Cerebellar cortex (tissue), 1 donor: ENCODE measurements at regions not wholly inside any gene's neighbourhood (a gene's known extent, or its start where the extent isn't known, plus 50 kb on each side); places are given as distances from the start of the nearest gene placed in this dataset.

ENCODE experiments used
- DNase-seq: peaks from one replicate; pipeline ENCODE4 v3.0.0-alpha.2; 2015; ENCODE audit warnings: low spot score

GRCh38 chr10:28811639-28812349, 134.5 kb downstream of the BAMBI start:
- DNase-seq, result no peak

GRCh38 chr10:28812384-28813372, 135.4 kb downstream of the BAMBI start:
- DNase-seq, result no peak

- DNase-seq, result no peak
These were observed 138.4 kb downstream of the BAMBI start for GRCh38 chr10:28815681-28816080.

GRCh38 chr10:28822719-28823464, 145.6 kb downstream of the BAMBI start:
- DNase-seq, result no peak

- DNase-seq, result no peak
These were observed 146.3 kb downstream of the BAMBI start for GRCh38 chr10:28823501-28824075.

- DNase-seq, result no peak
These were observed 156.0 kb downstream of the BAMBI start for GRCh38 chr10:28833313-28833712.

GRCh38 chr10:28836435-28836743, 159.1 kb downstream of the BAMBI start:
- no peak for DNase-seq

GRCh38 chr10:28837613-28838390, 160.5 kb downstream of the BAMBI start:
- DNase-seq, result no peak

GRCh38 chr10:28838908-28839307, 161.6 kb downstream of the BAMBI start:
- no peak for DNase-seq

GRCh38 chr10:28839600-28840007, 162.3 kb downstream of the BAMBI start:
- no peak for DNase-seq

- DNase-seq, result no peak
These were observed 162.9 kb downstream of the BAMBI start for GRCh38 chr10:28840202-28840601.

- no peak for DNase-seq
These were observed 163.7 kb downstream of the BAMBI start for GRCh38 chr10:28840971-28841370.

GRCh38 chr10:28841625-28842024, 164.3 kb downstream of the BAMBI start:
- DNase-seq, result no peak

GRCh38 chr10:28842321-28842720, 165.0 kb downstream of the BAMBI start:
- no peak for DNase-seq

- DNase-seq, result no peak
These were observed 167.8 kb downstream of the BAMBI start for GRCh38 chr10:28845009-28845682.

- no peak for DNase-seq
These were observed 172.0 kb downstream of the BAMBI start for GRCh38 chr10:28849309-28849708.

- DNase-seq, result no peak
These were observed 172.5 kb downstream of the BAMBI start for GRCh38 chr10:28849821-28850220.

- no peak for DNase-seq
These were observed 173.5 kb downstream of the BAMBI start for GRCh38 chr10:28850784-28851183.

GRCh38 chr10:28853195-28853594, 175.9 kb downstream of the BAMBI start:
- DNase-seq, result no peak

- no peak for DNase-seq
These were observed 179.8 kb downstream of the BAMBI start for GRCh38 chr10:28857164-28857563.

GRCh38 chr10:28858646-28859045, 181.3 kb downstream of the BAMBI start:
- no peak for DNase-seq
